Astrocyte of the cerebellum (primary cell): ENCODE measurements at regions not wholly inside any gene's neighbourhood (a gene's known extent, or its start where the extent isn't known, plus 50 kb on each side); places are given as distances from the start of the nearest gene placed in this dataset.

ENCODE experiments used
- DNase-seq: peaks from one replicate; pipeline ENCODE4 v3.0.0-alpha.2; 2011; ENCODE audit warnings: low read depth
- H3K4me3 ChIP-seq: 2 replicates; pipeline ENCODE4 v1.5.1; 2011; ENCODE audit warnings: mild to moderate bottlenecking, low read depth, low read length, moderate library complexity
- CTCF ChIP-seq: IDR thresholded peaks from 2 replicates; pipeline ENCODE4 v1.5.1; 2012; ENCODE audit warnings: low read length, low read depth, moderate library complexity, mild to moderate bottlenecking; ENCODE audit errors: missing control alignments
- in situ Hi-C: cut with HindIII; loops from 2 replicates; pipeline ENCODE4 v1.10.0; 2017; ENCODE audit warnings: low sequenced_read_pairs

- H3K4me3 ChIP-seq: no peak overlapping the region
- no peak for TF ChIP-seq CTCF
- no peak for DNase-seq
- in situ Hi-C loops: no loop called here
Measured at GRCh38 chr1:234541286-234541975, 62.5 kb upstream of the TARBP1 start.

- TF ChIP-seq CTCF: no peak
- in situ Hi-C loops: no loop called here
- DNase-seq: no peak
- H3K4me3 ChIP-seq: no peak overlapping the region
Measured at GRCh38 chr1:234540404-234540762, 61.4 kb upstream of the TARBP1 start.

- H3K4me3 ChIP-seq: no peak overlapping the region
- no peak for DNase-seq
- TF ChIP-seq CTCF: no peak
- in situ Hi-C loops: no loop called here
Measured at GRCh38 chr1:234539666-234540403, 60.9 kb upstream of the TARBP1 start.

GRCh38 chr1:234538930-234539649 lies 60.1 kb upstream of the TARBP1 start:
- DNase-seq: no peak
- H3K4me3 ChIP-seq: no peak overlapping the region
- TF ChIP-seq CTCF: no peak
- in situ Hi-C loops: no loop called here

- in situ Hi-C loops: no loop called here
- H3K4me3 ChIP-seq: no peak overlapping the region
- TF ChIP-seq CTCF: no peak
- DNase-seq: no peak
Measured at GRCh38 chr1:234538062-234538731, 59.2 kb upstream of the TARBP1 start.

- no peak for DNase-seq
- H3K4me3 ChIP-seq: no peak overlapping the region
- in situ Hi-C loops: no loop called here
- no peak for TF ChIP-seq CTCF
Measured at GRCh38 chr1:234537236-234537635, 58.3 kb upstream of the TARBP1 start.
